ENCODE measurements at regions not wholly inside any gene's neighbourhood (a gene's known extent, or its start where the extent isn't known, plus 50 kb on each side); places are given as distances from the start of the nearest gene placed in this dataset.

DNA sequence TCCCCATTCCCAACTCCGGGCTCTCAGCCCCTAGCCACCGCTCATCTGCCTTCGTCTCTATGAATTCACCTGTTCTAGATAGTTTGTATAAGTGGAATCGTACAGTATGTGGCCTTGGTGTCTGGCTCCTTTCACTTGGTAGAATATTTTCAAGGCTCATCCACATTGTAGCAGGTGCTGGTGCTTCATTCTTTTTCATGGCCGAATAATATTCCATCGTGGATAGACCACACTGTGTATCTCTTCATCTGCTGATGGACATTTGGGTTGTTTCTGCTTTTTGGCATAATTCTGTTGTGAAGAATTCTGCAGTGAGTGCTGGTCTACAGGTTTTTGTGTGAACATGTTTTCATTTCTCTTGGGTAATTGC lies 324.2 kb downstream of the SEC14L1 start:
- DNase-seq (ENCODE audit: low read depth, low spot score), result no peak
- TF ChIP-seq, protein P1, sequence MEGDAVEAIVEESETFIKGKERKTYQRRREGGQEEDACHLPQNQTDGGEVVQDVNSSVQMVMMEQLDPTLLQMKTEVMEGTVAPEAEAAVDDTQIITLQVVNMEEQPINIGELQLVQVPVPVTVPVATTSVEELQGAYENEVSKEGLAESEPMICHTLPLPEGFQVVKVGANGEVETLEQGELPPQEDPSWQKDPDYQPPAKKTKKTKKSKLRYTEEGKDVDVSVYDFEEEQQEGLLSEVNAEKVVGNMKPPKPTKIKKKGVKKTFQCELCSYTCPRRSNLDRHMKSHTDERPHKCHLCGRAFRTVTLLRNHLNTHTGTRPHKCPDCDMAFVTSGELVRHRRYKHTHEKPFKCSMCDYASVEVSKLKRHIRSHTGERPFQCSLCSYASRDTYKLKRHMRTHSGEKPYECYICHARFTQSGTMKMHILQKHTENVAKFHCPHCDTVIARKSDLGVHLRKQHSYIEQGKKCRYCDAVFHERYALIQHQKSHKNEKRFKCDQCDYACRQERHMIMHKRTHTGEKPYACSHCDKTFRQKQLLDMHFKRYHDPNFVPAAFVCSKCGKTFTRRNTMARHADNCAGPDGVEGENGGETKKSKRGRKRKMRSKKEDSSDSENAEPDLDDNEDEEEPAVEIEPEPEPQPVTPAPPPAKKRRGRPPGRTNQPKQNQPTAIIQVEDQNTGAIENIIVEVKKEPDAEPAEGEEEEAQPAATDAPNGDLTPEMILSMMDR (IDR thresholded peaks at IDR 0.05; ENCODE audit: low read depth, low read length), result no peak
- no peaks in the 10 kb centered on the region for H3K27me3 ChIP-seq (ENCODE audit: control insufficient read depth, insufficient read depth, low read length)
- no peaks in the 10 kb centered on the region for H3K9me3 ChIP-seq (ENCODE audit: control insufficient read depth, insufficient read depth, low read length)
- H3K27ac ChIP-seq (ENCODE audit: low read depth, low read length), result no peak overlapping the region
- H3K4me3 ChIP-seq (ENCODE audit: low read depth, low read length), result no peak overlapping the region
- CTCF ChIA-PET, result no interaction called here
- POLR2A ChIA-PET, result interaction anchor here (0.7 kb wide), 1 partner anchor 13 kb away, joined by 3 read pairs; no protein-coding TSS in a partner anchor

DNA sequence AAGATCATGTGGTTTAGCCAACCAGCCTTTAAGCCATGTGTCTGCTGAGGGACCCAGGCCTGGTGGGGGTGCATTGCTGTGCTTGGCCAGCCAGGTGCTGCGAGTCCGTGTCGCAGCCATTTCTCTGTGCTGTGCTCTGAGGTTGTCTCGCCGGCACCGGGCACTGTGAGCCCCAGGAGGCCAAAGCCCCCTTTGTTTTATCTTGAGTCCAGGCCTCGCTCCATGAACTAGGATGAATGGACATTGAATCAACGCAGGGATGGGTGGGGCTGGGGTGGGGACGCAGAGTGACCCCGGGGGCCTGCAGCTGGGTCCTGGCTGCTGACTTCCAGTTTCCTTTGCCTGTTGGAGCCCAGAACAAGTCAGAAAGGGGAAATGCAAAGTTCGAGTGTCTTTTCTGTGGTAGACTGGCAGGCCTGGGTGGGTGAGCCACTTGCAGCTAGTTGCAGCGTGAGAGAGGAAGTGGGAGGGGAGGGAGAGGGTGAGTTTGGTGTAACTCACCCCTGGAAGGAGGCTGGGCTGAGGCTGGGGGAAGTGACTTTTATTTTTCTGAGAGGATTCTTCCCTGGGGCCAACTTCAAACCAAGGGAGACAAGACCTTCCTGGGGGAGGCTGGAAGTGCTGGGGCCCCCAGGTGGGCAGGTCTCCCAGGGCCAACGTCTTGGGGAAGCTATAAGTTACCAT lies 324.7 kb downstream of the SEC14L1 start:
- TF ChIP-seq, protein P1 (IDR thresholded peaks at IDR 0.05; ENCODE audit: low read depth, low read length), result no peak
- Histone ChIP-seq H3K27ac (ENCODE audit: low read depth, low read length) (peak overlapping the region; percentile 21), H3K4me3 (ENCODE audit: low read depth, low read length) (no peak overlapping the region), H3K27me3 (ENCODE audit: control insufficient read depth, insufficient read depth, low read length) (no peaks in the 10 kb centered on the region), H3K9me3 (ENCODE audit: control insufficient read depth, insufficient read depth, low read length) (no peaks in the 10 kb centered on the region)
- no peak for DNase-seq (ENCODE audit: low read depth, low spot score)
- CTCF ChIA-PET, result no interaction called here
- POLR2A ChIA-PET, result interaction anchor here (0.6 to 0.7 kb wide), 3 partner anchors 12 to 73 kb away, joined by 3 to 5 read pairs (median 5); no protein-coding TSS in a partner anchor

DNA sequence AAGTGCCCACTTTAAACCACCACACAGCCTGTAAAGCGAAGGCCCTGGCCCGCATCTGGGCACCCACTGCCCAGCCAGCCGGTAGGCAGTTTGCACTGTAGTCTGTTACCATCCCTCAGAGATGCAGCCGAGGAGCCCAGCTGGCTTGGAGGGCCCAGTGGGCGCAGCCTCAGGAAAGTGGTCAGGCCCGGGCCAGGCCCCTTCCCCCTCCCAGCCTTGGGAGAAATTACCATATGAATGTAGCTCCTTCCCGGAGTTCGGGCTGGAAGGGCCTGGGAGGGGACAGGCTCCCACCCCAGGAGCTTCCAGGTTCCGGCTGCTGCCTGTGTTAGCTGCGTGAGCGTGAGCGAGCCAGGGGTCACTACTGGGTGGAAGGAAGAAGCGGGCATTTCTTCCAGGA lies 325.4 kb downstream of the SEC14L1 start:
- Histone ChIP-seq H3K9me3 (ENCODE audit: control insufficient read depth, insufficient read depth, low read length) (no peaks in the 10 kb centered on the region), H3K4me3 (ENCODE audit: low read depth, low read length) (no peak overlapping the region), H3K27me3 (ENCODE audit: control insufficient read depth, insufficient read depth, low read length) (no peaks in the 10 kb centered on the region), H3K27ac (ENCODE audit: low read depth, low read length) (no peak overlapping the region)
- POLR2A ChIA-PET, result interaction anchor here (0.6 kb wide), 1 partner anchor 74 kb away, joined by 5 read pairs; no protein-coding TSS in a partner anchor
- no peak for DNase-seq (ENCODE audit: low read depth, low spot score)
- CTCF ChIA-PET, result no interaction called here
- TF ChIP-seq, protein P1 (IDR thresholded peaks at IDR 0.05; ENCODE audit: low read depth, low read length), result no peak

DNA sequence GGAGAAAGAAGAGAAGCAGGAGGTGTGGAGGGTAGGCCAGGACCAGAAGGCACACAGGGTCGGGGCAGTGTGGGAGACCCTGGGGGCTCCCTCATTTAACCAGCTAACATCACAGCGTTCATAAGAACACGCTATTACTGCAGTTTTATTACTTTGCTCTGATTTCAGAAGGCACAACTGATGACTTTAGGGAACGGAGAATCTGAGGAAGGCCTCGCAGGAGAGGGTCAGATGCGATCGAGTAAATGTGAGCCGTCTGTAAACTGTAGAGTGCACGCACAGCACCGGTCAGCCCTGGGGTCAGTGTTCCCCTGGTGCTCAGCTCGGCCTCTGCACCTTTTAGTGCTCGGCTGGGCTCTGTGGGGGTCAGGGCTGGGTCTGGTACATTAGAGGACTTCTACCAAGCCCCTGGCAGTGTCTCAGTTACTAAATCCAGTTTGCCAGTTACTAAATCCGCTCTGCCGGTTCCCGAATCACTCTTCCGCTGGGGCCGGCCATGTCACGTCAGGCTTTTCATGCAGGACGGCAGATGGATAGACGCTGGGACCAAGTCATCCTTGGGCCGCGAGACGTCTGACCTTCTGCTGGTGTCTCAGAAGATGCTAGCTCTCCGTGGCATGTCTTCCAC lies 325.9 kb downstream of the SEC14L1 start:
- TF ChIP-seq, protein P1 (IDR thresholded peaks at IDR 0.05; ENCODE audit: low read depth, low read length), result no peak
- CTCF ChIA-PET, result no interaction called here
- no peaks in the 10 kb centered on the region for H3K9me3 ChIP-seq (ENCODE audit: control insufficient read depth, insufficient read depth, low read length)
- H3K4me3 ChIP-seq (ENCODE audit: low read depth, low read length), result no peak overlapping the region
- DNase-seq (ENCODE audit: low read depth, low spot score), result no peak
- POLR2A ChIA-PET, result no interaction called here
- H3K27ac ChIP-seq (ENCODE audit: low read depth, low read length), result no peak overlapping the region
- no peaks in the 10 kb centered on the region for H3K27me3 ChIP-seq (ENCODE audit: control insufficient read depth, insufficient read depth, low read length)

DNA sequence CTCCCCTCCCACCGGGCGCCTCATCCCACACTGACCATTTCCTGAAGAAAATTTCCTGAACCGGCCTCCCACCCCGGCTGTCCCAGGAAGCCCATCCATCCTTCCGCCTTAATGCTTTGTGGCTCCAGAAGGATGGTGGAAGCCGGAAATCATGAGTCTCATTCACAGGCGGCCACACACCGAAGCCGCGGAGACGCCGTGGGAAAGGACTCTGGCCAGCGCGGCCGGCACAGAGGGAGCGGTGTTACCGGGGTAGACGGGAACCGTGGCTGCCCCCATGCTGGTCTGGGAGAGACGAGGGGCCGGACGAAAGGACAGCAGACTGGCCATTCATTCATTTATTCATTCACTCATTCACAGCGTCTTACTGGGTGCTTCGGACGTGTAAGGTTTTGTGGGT lies 326.8 kb downstream of the SEC14L1 start:
- H3K27ac ChIP-seq (ENCODE audit: low read depth, low read length), result no peak overlapping the region
- H3K27me3 ChIP-seq (ENCODE audit: control insufficient read depth, insufficient read depth, low read length), result no peaks in the 10 kb centered on the region
- TF ChIP-seq, protein P1 (IDR thresholded peaks at IDR 0.05; ENCODE audit: low read depth, low read length), result no peak
- no peaks in the 10 kb centered on the region for H3K9me3 ChIP-seq (ENCODE audit: control insufficient read depth, insufficient read depth, low read length)
- CTCF ChIA-PET, result interaction anchor here (1.6 kb wide), 1 partner anchor 38 kb away, joined by 6 read pairs; no protein-coding TSS in a partner anchor
- H3K4me3 ChIP-seq (ENCODE audit: low read depth, low read length), result no peak overlapping the region
- DNase-seq (ENCODE audit: low read depth, low spot score), result no peak
- POLR2A ChIA-PET, result no interaction called here
